Prostate gland (tissue), 2 donors: ENCODE measurements at regions not wholly inside any gene's neighbourhood (a gene's known extent, or its start where the extent isn't known, plus 50 kb on each side); places are given as distances from the start of the nearest gene placed in this dataset.

Experiments used
- DNase-seq: peaks from one replicate; pipeline ENCODE4 v3.0.0-alpha.2; 2019; ENCODE audit warnings: low spot score
- H3K27ac ChIP-seq, 2 donors: fragments of 200-600 bp; sonication (generic); 2 replicates each; pipeline ENCODE4 v1.5.1; 2017 to 2019
- H3K27me3 ChIP-seq: fragments of 200-600 bp; sonication (generic); replicated peaks from 2 replicates; pipeline ENCODE4 v1.5.1; 2019; ENCODE audit not compliant: insufficient read depth
- H3K36me3 ChIP-seq, 2 donors: fragments of 200-600 bp; sonication (generic); 1 replicate in 1 of 2; 2 replicates in 1 of 2; pipeline versions ENCODE4 v1.5.1 to v1.8.1; 2017 to 2019
- H3K4me1 ChIP-seq: fragments of 200-600 bp; sonication (generic); replicated peaks from 2 replicates; pipeline ENCODE4 v1.5.1; 2019
- H3K4me3 ChIP-seq, 2 donors: fragments of 200-600 bp; sonication (generic); 2 replicates each; pipeline ENCODE4 v1.5.1; 2017 to 2019
- H3K9me3 ChIP-seq: fragments of 200-600 bp; sonication (generic); 2 replicates; pipeline ENCODE4 v1.5.1; 2017
- CTCF ChIP-seq, 4 experiments: fragments of 200-600 bp in 2 of 4; fragments of 450-650 bp in 2 of 4; sonication (generic) in 2 of 4; IDR thresholded peaks; 1 replicate in 3 of 4; 2 replicates in 1 of 4; pipeline ENCODE4 v1.5.1; 2016 to 2019; ENCODE audit warnings: antibody characterized with exemption in 4 of 4, mild to moderate bottlenecking in 2 of 4, moderate library complexity in 2 of 4
- POLR2A ChIP-seq: fragments of 450-650 bp; IDR thresholded peaks from one replicate; pipeline ENCODE4 v1.6.1; 2016; ENCODE audit warnings: antibody characterized with exemption, mild to moderate bottlenecking
- POLR2AphosphoS5 ChIP-seq: sonication (generic); formaldehyde crosslinking; IDR thresholded peaks from one replicate; pipeline ENCODE4 v1.6.1; 2017; ENCODE audit warnings: antibody characterized with exemption
- whole genome bisulfite sequencing: methylation state at CpG from one replicate; pipeline ENCODE4 v1.1.5; 2018; 5-methylcytosine and 5-hydroxymethylcytosine counted together
- intact Hi-C: fragments of 100-400 bp; cut with DNase I; formaldehyde crosslinking; loops from one replicate; pipeline ENCODE4 v1.14.2; 2022

DNA sequence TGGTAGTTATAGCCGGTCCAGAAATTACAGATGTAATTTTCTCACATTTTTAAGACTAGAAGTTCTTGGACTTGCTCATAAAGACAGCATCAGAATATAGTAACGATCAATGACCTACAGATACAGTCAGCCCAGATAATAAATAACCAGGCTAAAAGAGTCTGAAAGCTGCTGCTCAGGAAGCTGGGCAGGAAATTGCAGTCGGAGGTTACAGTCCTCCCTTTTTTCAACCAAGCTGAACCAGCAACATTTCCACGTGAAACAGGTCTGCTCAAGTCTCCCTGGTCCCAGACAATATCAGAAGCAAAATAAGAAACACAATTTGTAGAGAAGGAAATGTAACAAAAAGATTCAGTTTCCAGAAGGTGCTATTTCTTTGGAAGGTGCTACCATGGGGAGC, 457.4 kb downstream of the SIPA1L2 start:
- 51% methylated on average over 4 of the region's 4 CpGs for WGBS
- Histone ChIP-seq H3K27ac (no peak overlapping the region), H3K9me3 (no peaks in the 10 kb centered on the region), H3K27me3 (no peaks in the 10 kb centered on the region), H3K36me3 (no peaks in the 10 kb centered on the region), H3K4me1 (no peaks in the 10 kb centered on the region), H3K4me3 (no peak overlapping the region)
- no peak for DNase-seq
- intact Hi-C loops, result no loop called here
- TF ChIP-seq CTCF (IDR thresholded peaks at IDR 0.05), result no peak
- no peak for TF ChIP-seq POLR2A
- TF ChIP-seq POLR2AphosphoS5, result no peak

DNA sequence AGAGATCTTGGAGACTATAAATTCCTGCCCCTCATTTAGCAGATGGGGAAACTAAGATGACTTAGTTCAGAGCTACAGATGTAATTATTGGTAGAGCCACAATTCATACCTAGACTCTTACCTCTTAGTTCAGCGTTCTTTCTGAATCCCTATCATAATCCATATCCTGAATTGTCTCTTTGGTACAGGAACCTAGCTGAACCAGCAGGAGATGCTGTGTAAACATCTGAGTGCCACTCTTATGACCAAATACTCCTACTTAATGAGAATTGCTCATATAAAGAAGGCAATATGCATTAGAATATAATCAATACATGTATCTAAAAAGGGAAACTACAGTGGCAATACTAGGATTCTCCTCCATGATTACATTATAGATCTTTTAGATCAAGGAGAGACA, 459.0 kb downstream of the SIPA1L2 start:
- Histone ChIP-seq H3K4me3 (no peak overlapping the region), H3K36me3 (no peaks in the 10 kb centered on the region), H3K4me1 (no peaks in the 10 kb centered on the region), H3K27me3 (no peaks in the 10 kb centered on the region), H3K27ac (no peak overlapping the region), H3K9me3 (no peaks in the 10 kb centered on the region)
- TF ChIP-seq POLR2A, result no peak
- DNase-seq, result no peak
- intact Hi-C loops, result no loop called here
- 86% methylated on average over 1 of the region's 1 CpG for WGBS

DNA sequence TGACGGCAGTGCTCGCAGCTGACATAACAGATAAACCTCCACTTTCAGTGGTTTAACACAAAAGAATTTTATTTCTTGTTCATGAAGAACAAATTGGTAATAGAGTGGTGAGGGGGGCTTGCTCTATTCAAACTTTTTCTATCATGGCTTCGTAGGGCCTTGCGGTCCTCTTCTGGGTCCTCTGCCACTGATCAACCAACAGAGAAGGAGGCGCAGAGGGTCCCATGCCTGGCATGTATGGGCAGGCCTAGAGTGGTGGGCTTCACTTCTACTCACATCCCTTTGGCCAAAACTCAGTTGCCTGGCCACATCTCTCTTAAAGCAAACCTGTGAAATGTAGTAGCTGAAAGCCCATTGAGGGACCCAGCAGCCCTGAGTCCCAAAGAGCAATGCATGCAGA, 460.5 kb downstream of the SIPA1L2 start:
- H3K4me3 ChIP-seq, result no peak overlapping the region
- H3K27me3 ChIP-seq, result no peaks in the 10 kb centered on the region
- no peaks in the 10 kb centered on the region for H3K9me3 ChIP-seq
- no peaks in the 10 kb centered on the region for H3K36me3 ChIP-seq
- TF ChIP-seq CTCF (IDR thresholded peaks at IDR 0.05) (no peak), POLR2A (no peak), POLR2AphosphoS5 (no peak)
- no peaks in the 10 kb centered on the region for H3K4me1 ChIP-seq
- WGBS, result 97% methylated on average over 5 of the region's 5 CpGs
- DNase-seq, result no peak
- intact Hi-C loops, result no loop called here
- no peak overlapping the region for H3K27ac ChIP-seq

DNA sequence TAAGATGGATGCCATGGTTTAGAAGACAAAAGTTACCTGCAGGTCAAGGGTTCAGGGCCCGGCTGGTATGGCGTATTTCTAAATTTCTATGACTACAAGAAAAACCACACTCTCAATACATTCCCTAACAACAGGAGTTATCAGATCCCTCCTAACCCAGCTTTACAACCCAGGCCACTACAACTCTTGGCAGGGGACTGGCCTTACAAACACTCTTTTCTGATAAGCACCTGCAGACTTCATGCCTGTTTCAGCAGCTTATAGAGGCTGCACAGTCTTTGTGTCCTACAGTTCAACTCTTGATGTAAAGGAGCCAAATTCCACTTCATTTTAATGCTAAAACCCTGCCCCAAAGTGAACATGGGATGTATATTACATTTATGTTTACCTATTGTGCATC, 461.4 kb downstream of the SIPA1L2 start:
- Histone ChIP-seq H3K4me3 (no peak overlapping the region), H3K27ac (no peak overlapping the region), H3K4me1 (no peaks in the 10 kb centered on the region), H3K9me3 (no peaks in the 10 kb centered on the region), H3K27me3 (no peaks in the 10 kb centered on the region), H3K36me3 (no peaks in the 10 kb centered on the region)
- intact Hi-C loops, result no loop called here
- TF ChIP-seq POLR2AphosphoS5, result no peak
- no peak for TF ChIP-seq POLR2A
- TF ChIP-seq CTCF (IDR thresholded peaks at IDR 0.05), result no peak
- 64% methylated on average over 2 of the region's 2 CpGs for WGBS
- no peak for DNase-seq

DNA sequence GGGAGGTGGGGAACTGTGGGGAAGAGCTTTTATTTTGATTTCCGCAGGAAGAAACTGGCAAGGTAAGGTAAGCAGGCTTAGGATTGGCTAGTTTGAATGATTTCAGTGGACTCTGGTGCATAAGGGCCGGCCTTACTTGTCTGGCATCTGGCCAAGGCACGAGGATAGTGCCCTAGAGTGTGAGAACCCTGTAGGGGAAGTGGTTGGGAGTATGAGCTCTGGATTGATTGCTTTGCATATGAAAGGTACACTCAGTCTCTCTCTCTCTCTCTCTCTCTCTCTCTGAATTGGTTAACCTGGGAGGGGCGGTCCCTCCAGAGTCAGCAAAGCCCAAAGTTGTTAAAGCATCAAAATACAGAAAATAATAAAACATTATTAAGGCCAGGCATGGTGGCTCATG, 463.0 kb downstream of the SIPA1L2 start:
- no peak for TF ChIP-seq POLR2A
- no peak for TF ChIP-seq POLR2AphosphoS5
- no peak for TF ChIP-seq CTCF (IDR thresholded peaks at IDR 0.05)
- WGBS, result 47% methylated on average over 4 of the region's 4 CpGs

More for the DNA sequence above, 463.0 kb downstream of the SIPA1L2 start:
- intact Hi-C loops, result no loop called here
- no peaks in the 10 kb centered on the region for H3K36me3 ChIP-seq
- no peaks in the 10 kb centered on the region for H3K27me3 ChIP-seq
- no peak overlapping the region for H3K4me3 ChIP-seq
- no peaks in the 10 kb centered on the region for H3K4me1 ChIP-seq
- no peak for DNase-seq
- H3K27ac ChIP-seq, result no peak overlapping the region
- no peaks in the 10 kb centered on the region for H3K9me3 ChIP-seq
